ENCODE measurements at regions not wholly inside any gene's neighbourhood (a gene's known extent, or its start where the extent isn't known, plus 50 kb on each side); places are given as distances from the start of the nearest gene placed in this dataset.
"Not testable (repeated sequence)": the region's sequence is repeated elsewhere in the genome, so short reads cannot be mapped to it uniquely, and the experiment has no call there.

GRCh38 chr14:19311023-19311422 lies 123.1 kb downstream of the POTEG start:
- not testable (repeated sequence) for TF ChIP-seq MAX (IDR thresholded peaks at IDR 0.05; ENCODE audit: low read depth, low read length)
- peak; percentile 12 for TF ChIP-seq CTCF (IDR thresholded peaks at IDR 0.05; ENCODE audit: low read depth, low read length)
